ENCODE measurements at regions not wholly inside any gene's neighbourhood (a gene's known extent, or its start where the extent isn't known, plus 50 kb on each side); places are given as distances from the start of the nearest gene placed in this dataset.

DNA sequence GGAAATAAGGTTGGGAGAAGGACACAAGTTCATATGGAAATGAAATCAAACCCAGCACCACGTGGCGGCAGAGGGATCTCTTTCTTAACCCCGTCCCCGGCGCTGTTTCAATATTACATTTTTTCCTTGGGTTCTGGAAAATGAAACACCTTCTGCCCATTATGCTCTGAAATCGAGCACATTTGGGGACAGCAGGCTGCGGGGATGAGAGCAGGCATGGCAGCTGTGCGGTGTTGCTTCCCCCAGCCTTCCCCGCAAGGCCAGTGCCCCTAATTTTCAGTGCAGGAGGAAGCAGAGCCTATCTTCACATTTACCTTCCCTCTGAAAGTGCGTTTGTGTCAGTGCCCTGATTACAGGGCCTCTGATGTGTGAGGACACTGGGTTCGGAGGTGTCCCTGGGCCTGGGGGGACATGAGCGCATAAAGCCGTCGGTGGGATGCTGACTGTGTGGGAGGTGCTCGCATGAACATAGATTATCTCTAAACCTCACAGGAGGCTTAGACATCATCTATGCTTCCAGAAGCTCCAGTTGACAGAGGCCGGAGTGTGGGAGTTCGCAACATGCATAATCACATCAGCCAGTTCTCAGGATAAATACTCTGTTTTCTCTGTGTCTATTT lies 921.3 kb downstream of the BRD1 start:
- DNase-seq (ENCODE audit: low spot score): no peak
- TF ChIP-seq, protein P1, sequence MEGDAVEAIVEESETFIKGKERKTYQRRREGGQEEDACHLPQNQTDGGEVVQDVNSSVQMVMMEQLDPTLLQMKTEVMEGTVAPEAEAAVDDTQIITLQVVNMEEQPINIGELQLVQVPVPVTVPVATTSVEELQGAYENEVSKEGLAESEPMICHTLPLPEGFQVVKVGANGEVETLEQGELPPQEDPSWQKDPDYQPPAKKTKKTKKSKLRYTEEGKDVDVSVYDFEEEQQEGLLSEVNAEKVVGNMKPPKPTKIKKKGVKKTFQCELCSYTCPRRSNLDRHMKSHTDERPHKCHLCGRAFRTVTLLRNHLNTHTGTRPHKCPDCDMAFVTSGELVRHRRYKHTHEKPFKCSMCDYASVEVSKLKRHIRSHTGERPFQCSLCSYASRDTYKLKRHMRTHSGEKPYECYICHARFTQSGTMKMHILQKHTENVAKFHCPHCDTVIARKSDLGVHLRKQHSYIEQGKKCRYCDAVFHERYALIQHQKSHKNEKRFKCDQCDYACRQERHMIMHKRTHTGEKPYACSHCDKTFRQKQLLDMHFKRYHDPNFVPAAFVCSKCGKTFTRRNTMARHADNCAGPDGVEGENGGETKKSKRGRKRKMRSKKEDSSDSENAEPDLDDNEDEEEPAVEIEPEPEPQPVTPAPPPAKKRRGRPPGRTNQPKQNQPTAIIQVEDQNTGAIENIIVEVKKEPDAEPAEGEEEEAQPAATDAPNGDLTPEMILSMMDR (IDR thresholded peaks at IDR 0.05; ENCODE audit: extremely low read depth, missing control alignments): no peak

DNA sequence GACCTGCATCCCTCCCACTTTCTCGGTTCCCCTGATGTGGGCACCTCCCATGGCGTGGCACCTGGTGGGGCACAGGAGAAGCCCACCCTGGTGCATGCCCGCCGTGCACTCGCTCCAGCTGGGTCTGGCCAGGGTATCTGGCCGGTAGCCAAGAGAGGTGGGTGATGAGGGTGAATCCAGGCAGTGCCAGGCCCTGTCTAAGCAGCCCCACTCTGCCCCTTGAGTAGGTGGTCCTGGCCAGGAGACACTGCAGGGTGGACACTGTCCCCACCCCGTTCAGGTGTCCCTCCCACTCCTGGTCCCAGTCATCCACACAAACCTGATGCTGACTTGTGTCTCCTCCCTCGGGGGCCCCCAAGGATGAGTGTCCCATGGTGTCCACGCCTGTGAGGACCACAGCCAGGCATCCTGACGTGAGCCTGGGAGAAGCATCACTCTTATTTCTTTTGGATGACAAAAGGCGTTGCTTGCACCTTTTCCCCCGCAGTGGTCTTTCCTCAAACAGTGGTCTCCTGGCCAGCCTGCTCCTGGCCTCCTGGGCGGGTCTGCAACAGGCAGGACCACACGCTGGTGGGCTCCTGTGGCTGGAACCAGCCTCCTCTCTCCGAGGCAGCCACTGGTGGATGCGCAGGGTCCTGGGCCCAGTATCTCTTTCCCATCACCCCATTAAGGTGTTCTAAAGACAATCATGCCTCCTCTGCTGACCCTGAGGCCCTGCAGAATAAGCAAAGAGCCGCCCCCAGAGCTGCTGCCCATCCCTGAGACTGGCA lies 922.3 kb downstream of the BRD1 start:
- TF ChIP-seq, protein P1 (IDR thresholded peaks at IDR 0.05; ENCODE audit: extremely low read depth, missing control alignments): no peak
- DNase-seq (ENCODE audit: low spot score): no peak

DNA sequence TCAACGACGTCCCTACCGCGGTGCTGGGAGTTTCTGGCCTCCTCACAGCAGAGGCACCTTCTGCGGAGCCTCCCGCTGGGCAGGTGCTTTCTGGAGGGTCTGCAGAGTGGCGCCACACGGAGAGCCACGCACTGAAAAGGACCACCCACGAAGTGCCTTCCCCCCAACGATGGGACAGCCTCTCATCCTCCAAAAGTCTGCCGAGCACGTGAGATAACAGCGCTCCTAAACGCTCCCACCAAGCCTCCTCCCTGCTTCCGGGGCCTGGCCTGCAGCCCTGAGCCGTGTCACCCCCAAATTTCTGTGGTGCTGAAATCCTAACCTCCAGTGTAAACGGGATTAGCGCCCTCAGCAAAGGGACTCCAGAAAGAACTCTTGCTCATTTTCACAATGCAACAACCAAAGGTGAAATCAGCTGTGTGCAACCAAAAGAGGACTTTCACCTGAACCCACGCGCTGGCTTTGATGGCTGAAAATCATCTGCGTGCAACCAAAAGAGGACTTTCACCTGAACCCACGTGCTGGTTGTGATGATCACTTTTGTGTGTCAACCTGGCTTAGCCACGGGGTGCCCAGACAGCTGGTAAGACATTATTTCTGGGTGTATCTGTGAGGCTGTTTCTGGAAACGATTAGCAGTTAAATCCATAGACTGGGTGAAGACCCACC lies 924.6 kb downstream of the BRD1 start:
- DNase-seq (ENCODE audit: low spot score): no peak
- TF ChIP-seq, protein P1 (IDR thresholded peaks at IDR 0.05; ENCODE audit: extremely low read depth, missing control alignments): no peak

DNA sequence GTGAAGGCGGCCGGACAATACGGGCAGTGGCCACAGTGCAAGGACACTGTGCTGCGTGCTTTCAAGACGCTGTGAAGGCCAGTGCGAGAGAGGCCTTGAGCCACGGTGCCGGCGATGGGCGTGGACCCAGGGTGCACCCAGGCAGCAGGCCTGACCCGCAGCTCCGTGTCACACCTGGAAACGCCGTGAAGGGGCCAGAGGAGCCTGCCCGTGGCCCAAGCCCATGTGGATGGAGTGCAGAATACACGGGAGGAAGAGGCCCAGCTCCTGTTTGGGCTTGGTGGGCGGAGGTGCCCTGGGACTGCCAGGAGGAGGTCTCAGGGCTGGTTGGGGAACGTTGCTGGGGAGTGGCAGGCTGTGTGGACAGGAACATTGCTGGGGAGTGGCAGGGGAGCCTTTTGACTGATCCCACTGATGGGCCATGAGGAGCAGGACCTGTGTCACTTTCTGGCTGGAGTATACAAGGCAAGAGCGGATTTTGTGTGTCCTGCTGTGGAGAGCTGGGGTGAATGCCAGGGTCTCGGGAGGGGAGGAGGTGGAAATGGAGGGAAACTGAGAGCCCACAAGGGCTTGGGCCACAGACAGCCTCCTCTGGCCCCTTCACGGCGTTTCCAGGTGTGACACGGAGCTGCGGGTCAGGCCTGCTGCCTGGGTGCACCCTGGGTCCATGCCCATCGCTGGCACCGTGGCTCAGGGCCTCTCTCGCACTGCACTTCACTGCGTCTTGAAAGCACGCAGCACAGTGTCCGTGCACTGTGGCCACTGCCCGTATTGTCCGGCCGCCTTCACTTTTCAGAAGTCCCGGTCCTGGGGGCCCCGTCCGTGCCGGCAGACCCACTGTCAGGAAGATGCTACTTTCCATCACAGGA lies 925.4 kb downstream of the BRD1 start:
- DNase-seq (ENCODE audit: low spot score): no peak
- TF ChIP-seq, protein P1 (IDR thresholded peaks at IDR 0.05; ENCODE audit: extremely low read depth, missing control alignments): no peak

DNA sequence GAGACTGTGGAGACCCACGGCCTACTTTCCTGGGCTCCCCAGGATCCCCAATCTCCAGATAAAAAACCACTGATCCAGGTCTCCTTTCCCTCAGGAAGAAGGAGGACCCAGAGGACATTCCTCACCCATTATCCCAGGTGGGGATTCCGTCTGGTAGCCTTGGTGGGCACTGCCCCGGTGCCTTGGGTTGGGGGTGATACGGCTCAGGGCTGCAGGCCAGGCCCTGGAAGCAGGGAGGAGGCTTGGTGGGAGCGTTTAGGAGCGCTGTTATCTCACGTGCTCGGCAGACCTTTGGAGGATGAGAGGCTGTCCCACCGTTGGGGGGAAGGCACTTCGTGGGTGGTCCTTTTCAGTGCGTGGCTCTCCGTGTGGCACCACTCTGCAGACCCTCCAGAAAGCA lies 926.3 kb downstream of the BRD1 start:
- TF ChIP-seq, protein P1 (IDR thresholded peaks at IDR 0.05; ENCODE audit: extremely low read depth, missing control alignments): no peak
- DNase-seq (ENCODE audit: low spot score): no peak

DNA sequence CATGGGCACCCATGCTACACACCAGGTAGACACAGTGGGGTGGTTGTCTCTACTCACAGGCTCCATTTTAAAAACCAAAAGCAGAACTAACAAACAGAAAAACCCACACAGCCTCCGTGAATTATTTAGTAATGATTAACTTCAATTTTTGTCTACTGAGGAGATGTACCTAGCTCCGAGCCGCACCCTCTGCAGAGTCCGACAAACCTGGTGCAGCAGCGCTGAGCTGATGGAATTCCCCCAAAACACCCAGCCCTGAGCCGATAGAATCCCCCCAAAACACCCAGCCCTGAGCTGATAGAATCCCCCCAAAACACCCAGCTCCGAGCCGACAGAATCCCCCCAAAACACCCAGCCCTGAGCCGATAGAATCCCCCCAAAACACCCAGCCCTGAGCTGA lies 927.0 kb downstream of the BRD1 start:
- TF ChIP-seq, protein P1 (IDR thresholded peaks at IDR 0.05; ENCODE audit: extremely low read depth, missing control alignments): no peak
- DNase-seq (ENCODE audit: low spot score): no peak

Data from GM20000 (cell line).